Activated CD4-positive, alpha-beta memory T cell treated with anti-CD3 and anti-CD28 coated beads, Interleukin-2, amount 10 ng/mL, durations not matched to agents 7 days and 5 days (primary cell): ENCODE measurements at regions not wholly inside any gene's neighbourhood (a gene's known extent, or its start where the extent isn't known, plus 50 kb on each side); places are given as distances from the start of the nearest gene placed in this dataset.

Experiments
- CTCF ChIA-PET: fragments of 350-600 bp; sonication (Branson Sonifier 250); formaldehyde crosslinking; loops from one replicate; lab custom pipeline; 2021; ENCODE audit warnings: antibody characterized with exemption, inconsistent platforms; lab: Charles Lee
- POLR2A ChIA-PET: fragments of 350-600 bp; sonication (Branson Sonifier 250); formaldehyde crosslinking; loops from one replicate; lab custom pipeline; 2021; ENCODE audit warnings: antibody characterized with exemption; lab: Charles Lee
- DNase-seq: peaks from one replicate; pipeline ENCODE4 v3.0.0-alpha.2; 2020
- H3K27ac Mint-ChIP-seq: one replicate; pipeline ENCODE4 v1.8.0; 2021; ENCODE audit warnings: mild to moderate bottlenecking, mixed read lengths
- H3K27me3 Mint-ChIP-seq: one replicate; pipeline ENCODE4 v1.8.0; 2021; ENCODE audit warnings: mixed read lengths
- H3K36me3 Mint-ChIP-seq: one replicate; pipeline ENCODE4 v1.8.0; 2021; ENCODE audit warnings: low read depth, mixed read lengths
- H3K4me1 Mint-ChIP-seq: one replicate; pipeline ENCODE4 v1.8.0; 2021; ENCODE audit warnings: mixed read lengths
- H3K4me3 Mint-ChIP-seq: one replicate; pipeline ENCODE4 v1.8.0; 2021; ENCODE audit warnings: mild to moderate bottlenecking, mixed read lengths
- H3K9me3 Mint-ChIP-seq: one replicate; pipeline ENCODE4 v1.8.0; 2021; ENCODE audit warnings: mixed read lengths

DNA sequence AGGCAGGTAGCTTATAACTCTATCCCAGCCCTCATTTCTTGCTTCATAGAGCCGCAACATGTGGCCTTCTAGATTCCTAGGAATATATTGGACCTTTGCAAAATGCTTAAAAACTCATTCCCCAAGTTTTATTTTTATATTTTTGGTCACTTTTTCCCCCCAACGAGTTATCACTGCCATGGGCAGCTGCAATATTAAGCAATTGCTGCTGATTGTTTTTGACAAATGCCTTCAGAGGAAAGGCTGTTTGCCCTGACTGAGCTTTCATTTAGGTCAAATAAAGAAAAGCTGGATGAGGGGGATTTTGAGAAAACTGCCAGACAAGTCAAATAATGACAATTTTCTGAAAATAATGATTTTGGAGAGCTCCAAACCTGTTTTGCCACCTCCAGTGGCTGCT, 976.9 kb upstream of the MBL2 start:
- POLR2A ChIA-PET, result no interaction called here
- CTCF ChIA-PET, result no interaction called here

GRCh38 chr10:53748319-53748718, 975.7 kb upstream of the MBL2 start:
- Mint-ChIP-seq H3K27ac (no peak overlapping the region), H3K27me3 (no peaks in the 10 kb centered on the region), H3K9me3 (peaks cover 14% of the 10 kb centered on the region), H3K4me1 (no peaks in the 10 kb centered on the region), H3K36me3 (no peaks in the 10 kb centered on the region), H3K4me3 (no peak overlapping the region)
- ChIA-PET CTCF (interaction anchor here (0.5 kb wide), 1 partner anchor 679 kb away, joined by 3 read pairs; no protein-coding TSS in a partner anchor), POLR2A (no interaction called here)
- no peak for DNase-seq

More for the DNA sequence above, 976.9 kb upstream of the MBL2 start:
- H3K9me3 Mint-ChIP-seq, result peaks cover 12% of the 10 kb centered on the region
- no peak for DNase-seq
- H3K27ac Mint-ChIP-seq, result no peak overlapping the region
- H3K27me3 Mint-ChIP-seq, result no peaks in the 10 kb centered on the region
- H3K36me3 Mint-ChIP-seq, result no peaks in the 10 kb centered on the region
- H3K4me1 Mint-ChIP-seq, result no peaks in the 10 kb centered on the region
- no peak overlapping the region for H3K4me3 Mint-ChIP-seq

GRCh38 chr10:53744746-53745145, 972.2 kb upstream of the MBL2 start:
- Mint-ChIP-seq H3K36me3 (no peaks in the 10 kb centered on the region), H3K27me3 (no peaks in the 10 kb centered on the region), H3K9me3 (peaks cover 14% of the 10 kb centered on the region), H3K4me3 (no peak overlapping the region), H3K27ac (no peak overlapping the region), H3K4me1 (no peaks in the 10 kb centered on the region)
- no peak for DNase-seq
- ChIA-PET CTCF (no interaction called here), POLR2A (no interaction called here)

DNA sequence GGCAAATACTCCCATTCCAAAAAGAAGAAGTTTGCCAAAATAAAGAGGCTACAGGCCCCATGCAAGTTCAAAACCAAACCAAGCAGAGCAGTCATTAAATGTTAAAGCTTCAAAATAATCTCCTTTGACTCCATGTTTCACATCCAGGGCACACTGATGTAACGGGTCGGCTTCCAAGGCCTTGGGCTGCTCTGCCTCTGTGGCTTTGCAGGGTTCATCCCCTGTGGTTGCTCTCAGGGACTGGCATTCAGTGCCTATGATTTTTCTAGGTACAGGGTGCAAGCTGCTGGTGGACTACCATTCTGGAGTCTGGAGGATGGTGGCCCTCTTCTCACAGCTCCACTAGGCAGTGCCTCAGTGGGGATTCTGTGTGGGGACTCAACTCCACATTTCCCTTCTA, 971.6 kb upstream of the MBL2 start:
- H3K9me3 Mint-ChIP-seq, result peaks cover 14% of the 10 kb centered on the region
- CTCF ChIA-PET, result no interaction called here

DNA sequence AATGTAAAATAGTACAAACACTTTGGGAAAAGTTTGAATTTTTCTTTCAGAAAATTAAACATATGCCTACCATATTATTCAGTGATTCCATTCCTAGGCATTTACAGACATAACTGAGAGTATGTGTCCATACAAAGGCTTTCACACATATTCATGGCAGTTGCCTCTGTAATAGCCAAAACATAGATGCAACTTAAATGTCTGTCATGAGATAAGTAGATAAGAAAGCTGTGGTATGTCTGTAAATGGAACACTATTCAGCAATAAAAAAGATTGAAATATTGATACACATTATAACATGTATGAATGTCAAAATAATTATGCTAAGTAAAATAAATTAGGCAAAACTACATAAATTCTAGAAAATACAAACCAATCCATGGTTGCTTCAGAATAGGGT, 964.5 kb upstream of the MBL2 start:
- H3K4me1 Mint-ChIP-seq, result no peaks in the 10 kb centered on the region
- H3K36me3 Mint-ChIP-seq, result no peaks in the 10 kb centered on the region
- DNase-seq, result no peak
- POLR2A ChIA-PET, result no interaction called here
- peaks cover 8% of the 10 kb centered on the region for H3K9me3 Mint-ChIP-seq
- no peaks in the 10 kb centered on the region for H3K27me3 Mint-ChIP-seq
- no peak overlapping the region for H3K27ac Mint-ChIP-seq
- CTCF ChIA-PET, result no interaction called here
- no peak overlapping the region for H3K4me3 Mint-ChIP-seq

More for the DNA sequence above, 971.6 kb upstream of the MBL2 start:
- no peak overlapping the region for H3K4me3 Mint-ChIP-seq
- POLR2A ChIA-PET, result no interaction called here
- H3K27ac Mint-ChIP-seq, result no peak overlapping the region
- H3K27me3 Mint-ChIP-seq, result no peaks in the 10 kb centered on the region
- H3K36me3 Mint-ChIP-seq, result no peaks in the 10 kb centered on the region
- H3K4me1 Mint-ChIP-seq, result no peaks in the 10 kb centered on the region
- no peak for DNase-seq

DNA sequence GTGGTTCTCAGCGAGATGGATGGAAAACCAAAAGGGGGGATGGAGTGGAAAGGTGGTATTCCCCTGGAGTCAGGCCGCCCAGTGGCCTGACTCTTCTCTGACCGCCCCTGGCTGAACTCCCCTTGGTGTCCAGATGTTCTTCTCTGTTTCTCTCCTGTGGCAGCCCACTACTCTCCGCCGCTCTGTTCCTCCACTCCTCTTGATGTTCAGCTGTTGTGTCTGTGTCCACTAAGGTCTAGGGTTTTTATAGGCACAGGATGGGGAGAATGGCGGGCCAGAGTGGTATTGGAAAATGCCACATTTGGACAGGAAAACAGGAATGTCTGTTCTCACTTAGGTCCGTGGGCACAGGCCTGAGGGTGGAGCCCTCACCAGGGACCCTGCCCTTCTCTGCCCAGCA, 954.3 kb upstream of the MBL2 start:
- Mint-ChIP-seq H3K36me3 (no peaks in the 10 kb centered on the region), H3K9me3 (peaks cover 18% of the 10 kb centered on the region), H3K4me1 (no peaks in the 10 kb centered on the region), H3K4me3 (no peak overlapping the region), H3K27me3 (no peaks in the 10 kb centered on the region), H3K27ac (no peak overlapping the region)
- POLR2A ChIA-PET, result no interaction called here
- no peak for DNase-seq
- CTCF ChIA-PET, result no interaction called here

GRCh38 chr10:53724581-53724980, 952.0 kb upstream of the MBL2 start:
- CTCF ChIA-PET, result no interaction called here
- no peak for DNase-seq
- Mint-ChIP-seq H3K4me1 (no peaks in the 10 kb centered on the region), H3K4me3 (no peak overlapping the region), H3K9me3 (peaks cover 12% of the 10 kb centered on the region), H3K36me3 (no peaks in the 10 kb centered on the region), H3K27me3 (no peaks in the 10 kb centered on the region), H3K27ac (no peak overlapping the region)
- POLR2A ChIA-PET, result no interaction called here

- H3K27me3 Mint-ChIP-seq, result no peaks in the 10 kb centered on the region
- no peaks in the 10 kb centered on the region for H3K4me1 Mint-ChIP-seq
- no peak for DNase-seq
- H3K4me3 Mint-ChIP-seq, result no peak overlapping the region
- H3K36me3 Mint-ChIP-seq, result no peaks in the 10 kb centered on the region
- CTCF ChIA-PET, result no interaction called here
- H3K9me3 Mint-ChIP-seq, result peaks cover 6% of the 10 kb centered on the region
- H3K27ac Mint-ChIP-seq, result no peak overlapping the region
- POLR2A ChIA-PET, result no interaction called here
Observed at GRCh38 chr10:53719658-53720057, 947.1 kb upstream of the MBL2 start.

GRCh38 chr10:53716156-53716555, 943.6 kb upstream of the MBL2 start:
- H3K36me3 Mint-ChIP-seq, result no peaks in the 10 kb centered on the region
- no peak overlapping the region for H3K4me3 Mint-ChIP-seq
- ChIA-PET POLR2A (no interaction called here), CTCF (no interaction called here)
- no peaks in the 10 kb centered on the region for H3K4me1 Mint-ChIP-seq
- H3K27me3 Mint-ChIP-seq, result no peaks in the 10 kb centered on the region
- no peak overlapping the region for H3K27ac Mint-ChIP-seq
- DNase-seq, result no peak
- H3K9me3 Mint-ChIP-seq, result peaks cover 3% of the 10 kb centered on the region

GRCh38 chr10:53713431-53713830, 940.8 kb upstream of the MBL2 start:
- Mint-ChIP-seq H3K9me3 (peaks cover 3% of the 10 kb centered on the region), H3K4me1 (no peaks in the 10 kb centered on the region), H3K27me3 (no peaks in the 10 kb centered on the region), H3K27ac (no peak overlapping the region), H3K36me3 (no peaks in the 10 kb centered on the region), H3K4me3 (no peak overlapping the region)
- ChIA-PET POLR2A (no interaction called here), CTCF (no interaction called here)
- no peak for DNase-seq

DNA sequence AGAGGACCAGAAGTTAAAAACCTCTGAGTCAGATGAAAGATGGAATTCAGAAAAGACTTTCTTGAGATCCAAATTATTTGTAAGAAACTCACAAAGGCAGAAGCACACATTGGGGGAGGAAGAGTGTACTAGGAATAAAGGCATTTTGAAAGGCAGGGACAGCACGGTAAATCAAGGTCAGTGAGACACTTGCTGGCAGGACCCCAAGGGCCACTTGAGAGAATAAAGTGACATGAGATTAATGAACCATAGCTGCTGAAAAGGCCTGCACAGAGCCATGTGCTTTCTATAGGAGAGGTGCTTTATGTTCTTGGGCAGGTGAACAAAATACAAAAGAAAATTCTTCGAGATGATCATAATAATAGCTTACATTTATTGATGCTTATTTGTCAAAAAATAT, 929.9 kb upstream of the MBL2 start:
- ChIA-PET CTCF (no interaction called here), POLR2A (no interaction called here)
- H3K36me3 Mint-ChIP-seq, result no peaks in the 10 kb centered on the region

GRCh38 chr10:53701213-53701612, 928.6 kb upstream of the MBL2 start:
- Mint-ChIP-seq H3K27ac (no peak overlapping the region), H3K4me3 (no peak overlapping the region), H3K36me3 (no peaks in the 10 kb centered on the region), H3K27me3 (no peaks in the 10 kb centered on the region), H3K9me3 (peaks cover 10% of the 10 kb centered on the region), H3K4me1 (no peaks in the 10 kb centered on the region)
- no peak for DNase-seq
- CTCF ChIA-PET, result no interaction called here
- POLR2A ChIA-PET, result no interaction called here

More for the DNA sequence above, 929.9 kb upstream of the MBL2 start:
- H3K27me3 Mint-ChIP-seq, result no peaks in the 10 kb centered on the region
- no peak overlapping the region for H3K27ac Mint-ChIP-seq
- peaks cover 14% of the 10 kb centered on the region for H3K9me3 Mint-ChIP-seq
- no peaks in the 10 kb centered on the region for H3K4me1 Mint-ChIP-seq
- no peak overlapping the region for H3K4me3 Mint-ChIP-seq
- DNase-seq, result no peak

DNA sequence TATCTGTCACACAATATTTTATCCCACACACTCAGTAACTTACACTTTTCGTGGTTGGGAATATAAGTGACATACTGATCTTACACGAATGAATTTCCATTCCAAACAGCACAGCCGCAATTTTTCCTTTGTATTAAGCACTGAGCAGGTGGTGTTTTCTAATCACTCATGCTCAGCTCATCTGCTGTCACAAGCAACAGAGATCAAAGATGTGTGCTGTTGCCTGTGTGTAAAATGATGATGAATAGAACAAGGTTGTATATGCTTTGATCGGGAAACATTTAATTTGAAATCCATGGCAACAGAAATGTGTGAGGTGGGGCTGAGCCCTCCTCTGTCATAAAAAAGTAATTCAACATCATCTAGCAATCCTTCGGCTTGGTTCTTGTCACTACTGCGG, 927.7 kb upstream of the MBL2 start:
- Mint-ChIP-seq H3K9me3 (peaks cover 10% of the 10 kb centered on the region), H3K27ac (no peak overlapping the region), H3K4me3 (no peak overlapping the region), H3K4me1 (no peaks in the 10 kb centered on the region), H3K27me3 (no peaks in the 10 kb centered on the region), H3K36me3 (no peaks in the 10 kb centered on the region)
- ChIA-PET CTCF (no interaction called here), POLR2A (no interaction called here)
- no peak for DNase-seq

- Mint-ChIP-seq H3K27ac (no peak overlapping the region), H3K4me1 (no peaks in the 10 kb centered on the region), H3K36me3 (no peaks in the 10 kb centered on the region), H3K27me3 (no peaks in the 10 kb centered on the region), H3K4me3 (no peak overlapping the region), H3K9me3 (peaks cover 10% of the 10 kb centered on the region)
- no peak for DNase-seq
- ChIA-PET POLR2A (no interaction called here), CTCF (no interaction called here)
Observed at GRCh38 chr10:53699684-53700083, 927.1 kb upstream of the MBL2 start.

GRCh38 chr10:53699231-53699630, 926.6 kb upstream of the MBL2 start:
- no peaks in the 10 kb centered on the region for H3K27me3 Mint-ChIP-seq

More at GRCh38 chr10:53699231-53699630, 926.6 kb upstream of the MBL2 start:
- Mint-ChIP-seq H3K4me1 (no peaks in the 10 kb centered on the region), H3K27ac (no peak overlapping the region), H3K36me3 (no peaks in the 10 kb centered on the region), H3K9me3 (peaks cover 11% of the 10 kb centered on the region), H3K4me3 (no peak overlapping the region)
- no peak for DNase-seq
- ChIA-PET POLR2A (no interaction called here), CTCF (no interaction called here)
